ENCODE measurements at regions not wholly inside any gene's neighbourhood (a gene's known extent, or its start where the extent isn't known, plus 50 kb on each side); places are given as distances from the start of the nearest gene placed in this dataset.

DNA sequence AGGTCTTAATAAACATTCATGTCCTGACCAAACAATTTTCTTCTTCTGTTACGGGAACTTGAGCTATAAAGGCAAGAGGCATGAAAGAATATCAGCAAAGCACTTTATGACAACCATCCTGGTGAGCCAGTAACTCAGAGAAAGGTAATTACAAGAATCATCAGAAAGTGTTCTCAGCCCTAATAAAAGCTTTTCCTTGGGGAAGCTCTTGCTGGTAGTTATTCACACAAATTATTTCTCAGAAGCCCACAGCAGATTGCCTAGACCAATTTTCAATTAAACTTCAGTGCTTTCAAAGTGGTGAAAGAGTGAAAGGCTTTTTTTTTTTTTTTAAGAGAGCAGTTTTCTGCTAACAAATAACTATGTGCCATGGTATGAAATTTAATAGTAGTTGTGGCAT lies 60.9 kb upstream of the PEX5L start:
- Histone ChIP-seq H3K79me2 (ENCODE audit: control insufficient read depth, insufficient read depth, low read length) (no peaks in the 10 kb centered on the region), H3K4me2 (ENCODE audit: insufficient read depth, low read length) (no peak overlapping the region), H3K27me3 (ENCODE audit: control insufficient read depth in 2 of 2, insufficient read depth in 2 of 2, low read length in 2 of 2) (no peaks in the 10 kb centered on the region), H3K4me3 (no peak overlapping the region), H3K27ac (ENCODE audit: extremely low read depth, low read depth, low read length) (no peak overlapping the region), H4K20me1 (replicated peaks; ENCODE audit: control insufficient read depth, insufficient read depth, low read length) (no peaks in the 10 kb centered on the region), H3K9me1 (ENCODE audit: control insufficient read depth, insufficient read depth, low read length) (no peaks in the 10 kb centered on the region), H2AFZ (ENCODE audit: low read depth, low read length) (no peak overlapping the region), H3K36me3 (ENCODE audit: control insufficient read depth, insufficient read depth, low read length) (no peaks in the 10 kb centered on the region), H3K9me3 (replicated peaks; ENCODE audit: control insufficient read depth, insufficient read depth, low read depth, low read length) (no peaks in the 10 kb centered on the region), H3K4me1 (replicated peaks in 1 of 2; ENCODE audit: control insufficient read depth in 2 of 2, insufficient read depth in 2 of 2, low read length in 2 of 2) (no peaks in the 10 kb centered on the region), H3K9ac (ENCODE audit: insufficient read depth in 1 of 2, low read depth in 2 of 2, low read length in 2 of 2) (no peak overlapping the region)
- TF ChIP-seq MTA1 (IDR thresholded peaks at IDR 0.05; ENCODE audit: borderline replicate concordance), result no peak
- TF ChIP-seq ZNF717 (CRISPR knock-in tag; IDR thresholded peaks at IDR 0.05), result no peak
- TF ChIP-seq MTA2 (IDR thresholded peaks at IDR 0.05; ENCODE audit: low read depth), result no peak
- intact Hi-C loops (cut with micrococcal nuclease), result no loop called here
- FAIRE-seq (no peak), ATAC-seq (no peak), DNase-seq (ENCODE audit: extremely low read depth in 1 of 4, low spot score in 3 of 4) (no peak)
- CTCF ChIA-PET (ENCODE audit: low intra/inter-chr PET ratio), result no interaction called here
- 0% methylated on average over 1 of the region's 1 CpG for WGBS (ENCODE audit: insufficient coverage, low coverage, missing lambda C conversion rate)
- POLR2A ChIA-PET, result interaction anchor here (0.6 kb wide), 1 partner anchor 1414 kb away, joined by 4 read pairs; no protein-coding TSS in a partner anchor
- in situ Hi-C loops (cut with MboI), result no loop called here
- BruUV-seq (replicated peaks), result no TSS peak

DNA sequence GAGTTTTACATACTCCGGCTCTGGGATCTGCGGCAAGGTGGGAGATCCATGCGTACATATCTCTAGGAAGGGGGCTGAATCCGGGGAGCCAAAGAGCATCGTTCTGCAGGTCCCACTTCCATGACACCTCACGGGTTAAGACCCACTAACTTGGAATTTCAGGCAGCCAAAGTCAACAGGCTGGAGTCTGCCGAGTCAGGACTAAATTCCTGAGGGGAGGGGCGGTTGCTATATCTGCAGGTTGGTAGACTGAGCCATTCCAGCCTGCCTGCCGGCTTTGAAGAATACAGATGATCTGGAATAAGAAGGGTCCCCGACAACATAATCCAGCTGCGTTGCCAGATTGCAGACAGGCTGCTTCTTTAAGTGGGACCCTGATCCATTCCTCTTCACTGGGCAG lies 65.4 kb upstream of the PEX5L start:
- in situ Hi-C loops (cut with MboI), result no loop called here
- Histone ChIP-seq H3K9ac (ENCODE audit: insufficient read depth in 1 of 2, low read depth in 2 of 2, low read length in 2 of 2) (no peak overlapping the region), H3K27me3 (ENCODE audit: control insufficient read depth in 2 of 2, insufficient read depth in 2 of 2, low read length in 2 of 2) (no peaks in the 10 kb centered on the region), H3K9me1 (ENCODE audit: control insufficient read depth, insufficient read depth, low read length) (no peaks in the 10 kb centered on the region), H3K4me2 (ENCODE audit: insufficient read depth, low read length) (no peak overlapping the region), H3K27ac (ENCODE audit: extremely low read depth, low read depth, low read length) (no peak overlapping the region), H3K36me3 (ENCODE audit: control insufficient read depth, insufficient read depth, low read length) (no peaks in the 10 kb centered on the region), H3K9me3 (replicated peaks; ENCODE audit: control insufficient read depth, insufficient read depth, low read depth, low read length) (no peaks in the 10 kb centered on the region), H3K4me1 (replicated peaks in 1 of 2; ENCODE audit: control insufficient read depth in 2 of 2, insufficient read depth in 2 of 2, low read length in 2 of 2) (no peaks in the 10 kb centered on the region), H2AFZ (ENCODE audit: low read depth, low read length) (no peak overlapping the region), H3K4me3 (no peak overlapping the region), H4K20me1 (replicated peaks; ENCODE audit: control insufficient read depth, insufficient read depth, low read length) (no peaks in the 10 kb centered on the region), H3K79me2 (ENCODE audit: control insufficient read depth, insufficient read depth, low read length) (no peaks in the 10 kb centered on the region)
- intact Hi-C loops (cut with micrococcal nuclease), result no loop called here
- BruUV-seq (replicated peaks), result no TSS peak
- 4% methylated on average over 11 of the region's 11 CpGs for WGBS (ENCODE audit: insufficient coverage, low coverage, missing lambda C conversion rate)
- FAIRE-seq (no peak), ATAC-seq (no peak), DNase-seq (ENCODE audit: extremely low read depth in 1 of 4, low spot score in 3 of 4) (no peak)
- ChIA-PET CTCF (ENCODE audit: low intra/inter-chr PET ratio) (no interaction called here), POLR2A (no interaction called here)
- no peak for TF ChIP-seq JUNB (CRISPR knock-in tag; conservative IDR thresholded peaks at IDR 0.05)
- no peak for TF ChIP-seq TBL1XR1 (IDR thresholded peaks at IDR 0.05; ENCODE audit: low read length in 2 of 2)
